ENCODE measurements at regions not wholly inside any gene's neighbourhood (a gene's known extent, or its start where the extent isn't known, plus 50 kb on each side); places are given as distances from the start of the nearest gene placed in this dataset.

GRCh38 chr16:9683677-9684076, 498.6 kb downstream of the GRIN2A start:
- Mint-ChIP-seq H3K27me3 (no peaks in the 10 kb centered on the region), H3K4me3 (no peak overlapping the region), H3K9me3 (peaks cover 8 to 12% of the 10 kb centered on the region in 2 donors), H3K4me1 (ENCODE audit: low read depth in 2 of 2) (no peaks in the 10 kb centered on the region), H3K36me3 (ENCODE audit: insufficient read depth) (no peaks in the 10 kb centered on the region), H3K27ac (no peak overlapping the region)
- no peak for DNase-seq
- ATAC-seq (replicated peaks) = no peak

GRCh38 chr16:9687737-9688319, 494.4 kb downstream of the GRIN2A start:
- peaks cover 7 to 8% of the 10 kb centered on the region in 2 donors for H3K9me3 Mint-ChIP-seq
- ATAC-seq (replicated peaks) = no peak
- no peak overlapping the region for H3K27ac Mint-ChIP-seq
- no peaks in the 10 kb centered on the region for H3K36me3 Mint-ChIP-seq (ENCODE audit: insufficient read depth)
- H3K4me3 Mint-ChIP-seq = no peak overlapping the region
- H3K27me3 Mint-ChIP-seq = no peaks in the 10 kb centered on the region
- no peak for DNase-seq
- no peaks in the 10 kb centered on the region for H3K4me1 Mint-ChIP-seq (ENCODE audit: low read depth in 2 of 2)

GRCh38 chr16:9689597-9689996, 492.6 kb downstream of the GRIN2A start:
- DNase-seq (no peak), ATAC-seq (replicated peaks) (no peak)
- no peaks in the 10 kb centered on the region for H3K36me3 Mint-ChIP-seq (ENCODE audit: insufficient read depth)
- H3K9me3 Mint-ChIP-seq = peaks cover 0 to 5% of the 10 kb centered on the region in 2 donors
- no peaks in the 10 kb centered on the region for H3K4me1 Mint-ChIP-seq (ENCODE audit: low read depth in 2 of 2)
- H3K27me3 Mint-ChIP-seq = peaks cover 0 to 7% of the 10 kb centered on the region in 2 donors
- no peak overlapping the region for H3K27ac Mint-ChIP-seq
- H3K4me3 Mint-ChIP-seq = no peak overlapping the region

GRCh38 chr16:9695152-9695551, 487.1 kb downstream of the GRIN2A start:
- no peak overlapping the region for H3K27ac Mint-ChIP-seq
- no peaks in the 10 kb centered on the region for H3K4me1 Mint-ChIP-seq (ENCODE audit: low read depth in 2 of 2)
- H3K4me3 Mint-ChIP-seq = no peak overlapping the region
- peaks cover 0 to 8% of the 10 kb centered on the region in 2 donors for H3K27me3 Mint-ChIP-seq
- peaks cover 0 to 5% of the 10 kb centered on the region in 2 donors for H3K9me3 Mint-ChIP-seq
- no peak for ATAC-seq (replicated peaks)
- DNase-seq = no peak
- H3K36me3 Mint-ChIP-seq (ENCODE audit: insufficient read depth) = no peaks in the 10 kb centered on the region
